ENCODE measurements at regions not wholly inside any gene's neighbourhood (a gene's known extent, or its start where the extent isn't known, plus 50 kb on each side); places are given as distances from the start of the nearest gene placed in this dataset.

- no peaks in the 10 kb centered on the region for H3K36me3 ChIP-seq (ENCODE audit: control insufficient read depth, insufficient read depth, low read length)
- peak; percentile 8 for DNase-seq
- H3K27ac ChIP-seq (ENCODE audit: low read length) = no peak overlapping the region
- 71% methylated on average over 4 of the region's 5 CpGs for WGBS (ENCODE audit: insufficient coverage)
- H3K9me3 ChIP-seq (replicated peaks; ENCODE audit: control insufficient read depth, low read depth, low read length) = no peaks in the 10 kb centered on the region
- H3K4me1 ChIP-seq (ENCODE audit: control insufficient read depth, insufficient read depth, low read length) = no peaks in the 10 kb centered on the region
- H3K27me3 ChIP-seq (ENCODE audit: control insufficient read depth, insufficient read depth, low read length) = no peaks in the 10 kb centered on the region
- no peak overlapping the region for H3K4me3 ChIP-seq (ENCODE audit: low read length)
Measured at GRCh38 chr15:80328496-80328895, 75.7 kb upstream of the ARNT2 start.

- no peak for DNase-seq
- Histone ChIP-seq H3K27ac (ENCODE audit: low read length) (no peak overlapping the region), H3K36me3 (ENCODE audit: control insufficient read depth, insufficient read depth, low read length) (no peaks in the 10 kb centered on the region), H3K4me1 (ENCODE audit: control insufficient read depth, insufficient read depth, low read length) (no peaks in the 10 kb centered on the region), H3K4me3 (ENCODE audit: low read length) (no peak overlapping the region), H3K9me3 (replicated peaks; ENCODE audit: control insufficient read depth, low read depth, low read length) (no peaks in the 10 kb centered on the region), H3K27me3 (ENCODE audit: control insufficient read depth, insufficient read depth, low read length) (peaks cover 2% of the 10 kb centered on the region)
- WGBS (ENCODE audit: insufficient coverage) = 87% methylated on average over 22 of the region's 28 CpGs
Measured at GRCh38 chr15:80331886-80332406, 72.2 kb upstream of the ARNT2 start.

- Histone ChIP-seq H3K36me3 (ENCODE audit: control insufficient read depth, insufficient read depth, low read length) (no peaks in the 10 kb centered on the region), H3K9me3 (replicated peaks; ENCODE audit: control insufficient read depth, low read depth, low read length) (no peaks in the 10 kb centered on the region), H3K27ac (ENCODE audit: low read length) (no peak overlapping the region), H3K4me3 (ENCODE audit: low read length) (no peak overlapping the region), H3K4me1 (ENCODE audit: control insufficient read depth, insufficient read depth, low read length) (no peaks in the 10 kb centered on the region), H3K27me3 (ENCODE audit: control insufficient read depth, insufficient read depth, low read length) (peaks cover 2% of the 10 kb centered on the region)
- no CpG with 5 or more reads among the region's 4 CpGs for WGBS (ENCODE audit: insufficient coverage)
- DNase-seq = peak; percentile 14
Measured at GRCh38 chr15:80333261-80333660, 70.9 kb upstream of the ARNT2 start.

GRCh38 chr15:80334521-80334920, 69.7 kb upstream of the ARNT2 start:
- Histone ChIP-seq H3K36me3 (ENCODE audit: control insufficient read depth, insufficient read depth, low read length) (no peaks in the 10 kb centered on the region), H3K9me3 (replicated peaks; ENCODE audit: control insufficient read depth, low read depth, low read length) (no peaks in the 10 kb centered on the region), H3K4me1 (ENCODE audit: control insufficient read depth, insufficient read depth, low read length) (no peaks in the 10 kb centered on the region), H3K4me3 (ENCODE audit: low read length) (no peak overlapping the region), H3K27ac (ENCODE audit: low read length) (no peak overlapping the region), H3K27me3 (ENCODE audit: control insufficient read depth, insufficient read depth, low read length) (peaks cover 2% of the 10 kb centered on the region)
- no CpG with 5 or more reads among the region's 1 CpG for WGBS (ENCODE audit: insufficient coverage)
- DNase-seq = no peak

GRCh38 chr15:80339601-80340000, 64.6 kb upstream of the ARNT2 start:
- no peak for DNase-seq
- no peaks in the 10 kb centered on the region for H3K36me3 ChIP-seq (ENCODE audit: control insufficient read depth, insufficient read depth, low read length)

GRCh38 chr15:80342148-80342547, 62.0 kb upstream of the ARNT2 start:
- no peak for DNase-seq
- Histone ChIP-seq H3K27me3 (ENCODE audit: control insufficient read depth, insufficient read depth, low read length) (peaks cover 3% of the 10 kb centered on the region), H3K27ac (ENCODE audit: low read length) (no peak overlapping the region), H3K4me1 (ENCODE audit: control insufficient read depth, insufficient read depth, low read length) (peaks cover 3% of the 10 kb centered on the region), H3K4me3 (ENCODE audit: low read length) (no peak overlapping the region), H3K9me3 (replicated peaks; ENCODE audit: control insufficient read depth, low read depth, low read length) (no peaks in the 10 kb centered on the region), H3K36me3 (ENCODE audit: control insufficient read depth, insufficient read depth, low read length) (no peaks in the 10 kb centered on the region)
- WGBS (ENCODE audit: insufficient coverage) = 83% methylated on average over 2 of the region's 4 CpGs

More at GRCh38 chr15:80339601-80340000, 64.6 kb upstream of the ARNT2 start:
- Histone ChIP-seq H3K27ac (ENCODE audit: low read length) (no peak overlapping the region), H3K9me3 (replicated peaks; ENCODE audit: control insufficient read depth, low read depth, low read length) (no peaks in the 10 kb centered on the region), H3K27me3 (ENCODE audit: control insufficient read depth, insufficient read depth, low read length) (peaks cover 6% of the 10 kb centered on the region), H3K4me3 (ENCODE audit: low read length) (no peak overlapping the region), H3K4me1 (ENCODE audit: control insufficient read depth, insufficient read depth, low read length) (peaks cover 3% of the 10 kb centered on the region)
- WGBS (ENCODE audit: insufficient coverage) = 83% methylated on average over 1 of the region's 3 CpGs

- no peaks in the 10 kb centered on the region for H3K36me3 ChIP-seq (ENCODE audit: control insufficient read depth, insufficient read depth, low read length)
- no peak overlapping the region for H3K27ac ChIP-seq (ENCODE audit: low read length)
Measured at GRCh38 chr15:80343554-80343992, 60.6 kb upstream of the ARNT2 start.

GRCh38 chr15:80350941-80351610, 53.1 kb upstream of the ARNT2 start:
- H3K27me3 ChIP-seq (ENCODE audit: control insufficient read depth, insufficient read depth, low read length) = no peaks in the 10 kb centered on the region
- no peaks in the 10 kb centered on the region for H3K9me3 ChIP-seq (replicated peaks; ENCODE audit: control insufficient read depth, low read depth, low read length)
- no peaks in the 10 kb centered on the region for H3K4me1 ChIP-seq (ENCODE audit: control insufficient read depth, insufficient read depth, low read length)
- no CpG with 5 or more reads among the region's 1 CpG for WGBS (ENCODE audit: insufficient coverage)
- H3K36me3 ChIP-seq (ENCODE audit: control insufficient read depth, insufficient read depth, low read length) = no peaks in the 10 kb centered on the region
- DNase-seq = no peak
- H3K27ac ChIP-seq (ENCODE audit: low read length) = no peak overlapping the region
- no peak overlapping the region for H3K4me3 ChIP-seq (ENCODE audit: low read length)

More at GRCh38 chr15:80343554-80343992, 60.6 kb upstream of the ARNT2 start:
- no peaks in the 10 kb centered on the region for H3K9me3 ChIP-seq (replicated peaks; ENCODE audit: control insufficient read depth, low read depth, low read length)
- no peak overlapping the region for H3K4me3 ChIP-seq (ENCODE audit: low read length)
- DNase-seq = peak; percentile 59
- H3K27me3 ChIP-seq (ENCODE audit: control insufficient read depth, insufficient read depth, low read length) = peaks cover 3% of the 10 kb centered on the region
- H3K4me1 ChIP-seq (ENCODE audit: control insufficient read depth, insufficient read depth, low read length) = peaks cover 3% of the 10 kb centered on the region
- 79% methylated on average over 3 of the region's 3 CpGs for WGBS (ENCODE audit: insufficient coverage)

Data from muscle of leg (tissue), 3 donors.